K562 (cell line): ENCODE measurements at regions not wholly inside any gene's neighbourhood (a gene's known extent, or its start where the extent isn't known, plus 50 kb on each side); places are given as distances from the start of the nearest gene placed in this dataset.
"Not testable (repeated sequence)": the region's sequence is repeated elsewhere in the genome, so short reads cannot be mapped to it uniquely, and the experiment has no call there.

Experiments
- ATAC-seq: fragments of 200-7000 bp; cut with Tn5 transposase; 3 replicates; pipeline ENCODE4 v1.9.1; 2020; ENCODE audit warnings: moderate library complexity
- BruUV-seq: library from RNA; stranded (reverse); fragments of 400-500 nt; replicated peaks from 2 replicates; lab custom pipeline; 2021; lab: Mats Ljungman, UMichigan
- CTCF ChIA-PET: fragments of 300-600 bp; formaldehyde crosslinking; extraction: SDS; loops from one replicate; lab custom pipeline; 2021; ENCODE audit warnings: low intra/inter-chr PET ratio; lab: Yijun Ruan, JAX
- POLR2A ChIA-PET: fragments of 300-600, 350-650 bp; sonication (Branson Sonifier 250); formaldehyde crosslinking; extraction: SDS; loops from one replicate; lab custom pipeline; 2021; ENCODE audit warnings: antibody characterized with exemption, inconsistent platforms; lab: Yijun Ruan, JAX
- DNase-seq, 4 experiments: peaks; one replicate each; pipeline versions ENCODE4 v3.0.0 to v3.0.0-alpha.2; 2011 to 2018; ENCODE audit warnings: low spot score in 3 of 4, mixed read lengths in 3 of 4; ENCODE audit errors: extremely low read depth in 1 of 4
- FAIRE-seq: peaks from 2 replicates; lab custom pipeline; 2011; peaks lifted over from hg19 to GRCh38; lab: Jason Lieb, UNC
- H2AFZ ChIP-seq: 2 replicates; pipeline ENCODE4 v1.6.0; 2011; ENCODE audit warnings: low read depth, low read length, control low read depth, inconsistent platforms
- H3K27ac ChIP-seq: fragments of 200-600 bp; 3 replicates; pipeline ENCODE4 v1.8.0; 2011; ENCODE audit warnings: low read depth, mild to moderate bottlenecking, control low read depth, inconsistent platforms, low read length, moderate library complexity, mixed read lengths; ENCODE audit errors: extremely low read depth
- H3K27me3 ChIP-seq, 2 experiments: fragments of 300-600 bp in 1 of 2; 2 replicates in 1 of 2; 3 replicates in 1 of 2; pipeline versions ENCODE4 v1.6.0 to v1.8.0; 2011; ENCODE audit warnings: inconsistent platforms in 2 of 2, low read length in 2 of 2, mild to moderate bottlenecking in 1 of 2, mixed read lengths in 1 of 2, moderate library complexity in 1 of 2; ENCODE audit not compliant: control insufficient read depth in 2 of 2, insufficient read depth in 2 of 2
- H3K36me3 ChIP-seq: fragments of 300-600 bp; 3 replicates; pipeline ENCODE4 v1.8.0; 2011; ENCODE audit warnings: mild to moderate bottlenecking, low read length, inconsistent platforms; ENCODE audit not compliant: control insufficient read depth, insufficient read depth
- H3K4me1 ChIP-seq, 2 experiments: fragments of 200-600 bp in 1 of 2; replicated peaks in 1 of 2; 2 replicates in 1 of 2; 3 replicates in 1 of 2; pipeline versions ENCODE4 v1.5.1 to v1.8.0; 2011; ENCODE audit warnings: inconsistent platforms in 2 of 2, low read length in 2 of 2, mild to moderate bottlenecking in 1 of 2, mixed read lengths in 1 of 2, moderate library complexity in 1 of 2; ENCODE audit not compliant: control insufficient read depth in 2 of 2, insufficient read depth in 2 of 2
- H3K4me2 ChIP-seq: 2 replicates; pipeline ENCODE4 v1.6.1; 2011; ENCODE audit warnings: low read length, control low read depth, inconsistent platforms, mixed read lengths; ENCODE audit not compliant: insufficient read depth
- H3K4me3 ChIP-seq: fragments of 200-600 bp; sonication (generic), shearing (Covaris generic); 2 replicates; pipeline ENCODE4 v1.5.1; 2016; ENCODE audit warnings: control low read depth, inconsistent platforms
- H3K79me2 ChIP-seq: fragments of 200-600 bp; 3 replicates; pipeline ENCODE4 v1.8.0; 2011; ENCODE audit warnings: low read length, inconsistent platforms; ENCODE audit not compliant: control insufficient read depth, insufficient read depth
- H3K9ac ChIP-seq, 2 experiments: 2 replicates each; pipeline versions ENCODE4 v1.6.0 to v1.6.1; 2011; ENCODE audit warnings: low read depth in 2 of 2, low read length in 2 of 2, control low read depth in 1 of 2, inconsistent platforms in 1 of 2, mild to moderate bottlenecking in 1 of 2, mixed read lengths in 1 of 2; ENCODE audit not compliant: insufficient read depth in 1 of 2
- H3K9me1 ChIP-seq: one replicate; pipeline ENCODE4 v1.6.0; 2011; ENCODE audit warnings: inconsistent platforms, mild to moderate bottlenecking, low read length, moderate library complexity; ENCODE audit not compliant: control insufficient read depth, insufficient read depth
- H3K9me3 ChIP-seq: replicated peaks from 2 replicates; pipeline ENCODE4 v1.5.1; 2011; ENCODE audit warnings: low read depth, low read length, inconsistent platforms; ENCODE audit not compliant: control insufficient read depth, insufficient read depth
- H4K20me1 ChIP-seq: replicated peaks from 2 replicates; pipeline ENCODE4 v1.6.1; 2011; ENCODE audit warnings: low read length, inconsistent platforms, mixed read lengths; ENCODE audit not compliant: control insufficient read depth, insufficient read depth
- DACH1 ChIP-seq: fragments of 450-650 bp; IDR thresholded peaks from 2 replicates; pipeline ENCODE4 v1.6.1; 2018; ENCODE audit not compliant: partially characterized antibody
- DIDO1 ChIP-seq: fragments of 450-650 bp; IDR thresholded peaks from 2 replicates; pipeline ENCODE4 v1.6.1; 2016; ENCODE audit warnings: low read depth, missing biosample characterization, missing genetic modification characterization
- E4F1 ChIP-seq: fragments of 250-450 bp; sonication (Bioruptor Pico); IDR thresholded peaks from 2 replicates; pipeline ENCODE4 v1.5.0; 2021; ENCODE audit warnings: mild to moderate bottlenecking, borderline replicate concordance
- KDM2B ChIP-seq: fragments of 250-450 bp; sonication (Bioruptor Pico); IDR thresholded peaks from 2 replicates; pipeline ENCODE4 v1.8.0; 2021; ENCODE audit warnings: mild to moderate bottlenecking, moderate library complexity
- PYGO2 ChIP-seq: fragments of 450-650 bp; IDR thresholded peaks from 2 replicates; pipeline ENCODE4 v1.6.1; 2016; ENCODE audit warnings: mild to moderate bottlenecking, missing genetic modification characterization, moderate library complexity, missing compliant biosample characterization
- SMC3 ChIP-seq: conservative IDR thresholded peaks from 2 replicates; pipeline ENCODE4 v1.6.1; 2011; ENCODE audit warnings: low read depth, low read length, improper control_type of control experiment; ENCODE audit not compliant: insufficient read depth
- SPI1 ChIP-seq: IDR thresholded peaks from 2 replicates; pipeline ENCODE4 v1.6.1; 2011; ENCODE audit warnings: low read depth, low read length, control low read depth, borderline replicate concordance
- USF1 ChIP-seq: sonication (generic); formaldehyde crosslinking; IDR thresholded peaks from 2 replicates; pipeline ENCODE4 v1.9.0; 2022; ENCODE audit warnings: mild to moderate bottlenecking, missing genetic modification reagents
- ZNF3 ChIP-seq: fragments of 250-450 bp; sonication (Bioruptor Pico); IDR thresholded peaks from 2 replicates; pipeline ENCODE4 v1.5.0; 2021; ENCODE audit warnings: mild to moderate bottlenecking, moderate library complexity
- WGBS: fragments of 100-300 bp; shearing (Covaris generic); methylation state at CpG from one replicate; pipeline ENCODE4 v1.1.6; 2016; ENCODE audit warnings: low coverage, mixed read lengths; ENCODE audit not compliant: insufficient coverage; ENCODE audit errors: missing lambda C conversion rate; 5-methylcytosine and 5-hydroxymethylcytosine counted together
- in situ Hi-C: fragments of 300-500 bp; cut with MboI; formaldehyde crosslinking; loops from 4 replicates; pipeline ENCODE4 v1.15.0; 2018; ENCODE audit warnings: inconsistent platforms, mixed read lengths
- intact Hi-C: fragments of 100-400 bp; cut with micrococcal nuclease; formaldehyde crosslinking; loops from 2 replicates; pipeline ENCODE4 v1.14.2; 2022

DNA sequence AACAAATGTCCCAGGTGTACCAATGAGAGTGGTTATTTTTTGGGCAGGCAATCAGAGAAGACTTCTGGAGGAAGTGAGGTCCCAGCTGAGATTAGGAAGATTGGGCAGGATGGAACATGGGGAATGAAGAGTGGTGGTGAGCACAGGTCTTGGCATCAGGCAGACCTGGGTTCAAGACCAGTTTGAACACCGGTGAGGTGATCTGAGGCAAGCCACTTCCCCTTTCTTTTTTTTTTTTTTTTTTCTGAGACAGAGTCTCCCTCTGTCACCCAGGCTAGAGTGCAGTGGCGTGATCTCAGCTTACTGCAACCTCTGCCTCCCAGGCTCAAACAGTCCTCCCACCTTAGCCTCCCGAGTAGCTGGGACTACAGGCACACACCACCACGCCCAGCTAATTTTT is 134.4 kb downstream of the PHETA1 start:
- not testable (repeated sequence) for BruUV-seq, ATAC-seq, H4K20me1 ChIP-seq, H3K4me2 ChIP-seq, H2AFZ ChIP-seq, H3K9me1 ChIP-seq, FAIRE-seq, H3K27ac ChIP-seq, H3K4me3 ChIP-seq, H3K36me3 ChIP-seq
- POLR2A ChIA-PET, result interaction anchor here (0.6 kb wide), 1 partner anchor 12 kb away, joined by 3 read pairs; no protein-coding TSS in a partner anchor
- WGBS, result 0% methylated on average over 2 of the region's 4 CpGs
- TF ChIP-seq SPI1, result 0 out of 2 replicates have a peak, but pooled peaks have one; percentile 57
- TF ChIP-seq, all 486 proteins: peak for 1; not testable (repeated sequence) for 485
- H3K79me2 ChIP-seq, H3K9ac ChIP-seq, in situ Hi-C loops, H3K9me3 ChIP-seq, DNase-seq, H3K4me1 ChIP-seq, intact Hi-C loops: not testable (repeated sequence)
- peaks cover 8 to 38% of the 10 kb centered on the region in 2 experiments; a peak in 4 of 5 replicates for H3K27me3 ChIP-seq
- CTCF ChIA-PET, result interaction anchor here (0.7 kb wide), 1 partner anchor 354 kb away, joined by 7 read pairs; no protein-coding TSS in a partner anchor

DNA sequence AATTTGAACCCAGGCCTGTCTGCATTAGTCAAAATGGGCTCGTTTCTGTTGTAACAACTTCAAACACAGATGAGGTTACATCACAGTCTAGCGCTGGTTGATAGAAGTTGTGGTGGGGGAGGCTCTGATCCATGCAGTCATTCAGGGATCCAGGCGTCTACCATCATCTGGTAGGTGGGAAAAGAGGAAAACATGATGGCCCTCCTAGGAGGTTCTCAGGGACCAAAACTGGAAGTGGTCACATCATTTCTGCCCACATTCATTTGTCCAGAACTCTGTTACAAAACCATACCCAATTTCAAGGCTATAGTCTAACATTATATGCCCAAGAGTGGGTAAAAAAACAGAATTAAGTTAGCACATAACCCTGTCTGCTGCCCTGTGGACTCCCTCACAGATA is 135.1 kb downstream of the PHETA1 start:
- Histone ChIP-seq H3K79me2 (no peaks in the 10 kb centered on the region), H3K9me3 (no peaks in the 10 kb centered on the region), H3K27ac (no peak overlapping the region), H3K36me3 (no peaks in the 10 kb centered on the region), H3K9me1 (no peaks in the 10 kb centered on the region), H2AFZ (no peak overlapping the region), H3K9ac (no peak overlapping the region), H3K4me3 (no peak overlapping the region), H3K4me2 (no peak overlapping the region), H3K4me1 (no peaks in the 10 kb centered on the region), H4K20me1 (0 out of 2 replicates have a peak, but pooled peaks cover 3% of the 10 kb centered on the region), H3K27me3 (peaks cover 5 to 44% of the 10 kb centered on the region in 2 experiments; a peak in 4 of 5 replicates)
- in situ Hi-C loops, result no loop called here
- POLR2A ChIA-PET, result no interaction called here
- FAIRE-seq, result no peak
- DNase-seq, result no peak
- BruUV-seq, result no TSS peak
- CTCF ChIA-PET, result no interaction called here
- WGBS, result 0% methylated on average over 3 of the region's 3 CpGs
- no peak for ATAC-seq
- intact Hi-C loops, result no loop called here
- no peak for TF ChIP-seq DIDO1 (tag)
- no peak for TF ChIP-seq DACH1
- no peak for TF ChIP-seq KDM2B (CRISPR knock-in tag)
- TF ChIP-seq USF1 (CRISPR knock-in tag), result no peak
- no peak for TF ChIP-seq SMC3
- no peak for TF ChIP-seq E4F1 (CRISPR knock-in tag)
- no peak for TF ChIP-seq PYGO2 (tag)
- no peak for TF ChIP-seq ZNF3 (CRISPR knock-in tag)
